ENCODE measurements at regions not wholly inside any gene's neighbourhood (a gene's known extent, or its start where the extent isn't known, plus 50 kb on each side); places are given as distances from the start of the nearest gene placed in this dataset.

DNA sequence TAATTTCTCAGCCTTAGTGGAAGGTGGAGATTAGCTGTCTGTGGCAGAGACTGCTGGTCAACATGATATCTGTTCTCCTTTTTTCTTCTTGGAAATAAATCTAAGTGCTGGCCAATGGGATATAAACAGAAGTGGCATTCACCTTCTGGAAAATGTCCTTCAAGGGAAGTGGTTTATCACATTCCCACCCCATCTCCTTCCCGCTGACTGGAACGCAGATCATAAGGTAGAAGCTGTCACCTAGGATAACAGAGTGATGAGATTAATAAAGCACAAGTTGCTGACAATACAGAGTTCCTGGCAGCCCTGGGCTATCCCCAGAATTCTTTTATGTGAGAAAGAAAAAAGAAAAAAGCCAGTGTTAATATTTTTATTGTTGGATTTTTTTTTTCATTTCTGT lies 109.7 kb upstream of the OSMR start:
- no peaks in the 10 kb centered on the region for H3K9me3 ChIP-seq (ENCODE audit: insufficient read depth in 2 of 2, low read depth in 1 of 2, low read length in 1 of 2)
- H2AK5ac ChIP-seq (ENCODE audit: low read depth, low read length): no peak overlapping the region
- H3K23me2 ChIP-seq (ENCODE audit: low read depth, low read length): no peaks in the 10 kb centered on the region
- no peaks in the 10 kb centered on the region for H4K20me1 ChIP-seq (replicated peaks in 1 of 2; ENCODE audit: control insufficient read depth in 1 of 2, insufficient read depth in 2 of 2, low read length in 2 of 2)
- CTCF ChIA-PET (ENCODE audit: partially characterized antibody): interaction anchor here (0.7 to 3.3 kb wide), 10 partner anchors 8 to 293 kb away, joined by 3 to 18 read pairs (median 4); no protein-coding TSS in a partner anchor
- H4K8ac ChIP-seq (ENCODE audit: extremely low read depth, insufficient read depth, low read length): no peak overlapping the region
- no peak overlapping the region for H3K56ac ChIP-seq (replicated peaks; ENCODE audit: insufficient read length, low read depth, low read length)
- POLR2A ChIA-PET (ENCODE audit: partially characterized antibody): no interaction called here
- no peak overlapping the region for H3K4ac ChIP-seq (replicated peaks; ENCODE audit: insufficient read length, low read depth, low read length)
- H3K4me1 ChIP-seq (replicated peaks in 1 of 4; ENCODE audit: control insufficient read depth in 3 of 4, insufficient read depth in 4 of 4, low read length in 3 of 4): no peaks in the 10 kb centered on the region
- WGBS, 2 experiments (ENCODE audit: extremely low coverage in 1 of 2, insufficient coverage in 1 of 2, insufficient read length in 1 of 2, insufficient replicate concordance in 2 of 2, low coverage in 1 of 2, low lambda C conversion rate in 2 of 2, missing lambda C conversion rate in 1 of 2): 78% methylated on average over 2 of the region's 2 CpGs; no CpG with 5 or more reads in 1 of the 2 experiments
- no peak overlapping the region for H3K9ac ChIP-seq (replicated peaks in 1 of 4; ENCODE audit: extremely low read depth in 1 of 4, low read depth in 3 of 4, low read length in 3 of 4)
- no peaks in the 10 kb centered on the region for H3K36me3 ChIP-seq (ENCODE audit: control insufficient read depth in 2 of 4, insufficient read depth in 4 of 4, low read length in 3 of 4)
- no peaks in the 10 kb centered on the region for H3K27me3 ChIP-seq (replicated peaks in 1 of 4; ENCODE audit: control insufficient read depth in 3 of 4, extremely low read depth in 1 of 4, insufficient read depth in 3 of 4, low read length in 3 of 4)
- H3K27ac ChIP-seq (ENCODE audit: low read depth, low read length): no peak overlapping the region
- no peak overlapping the region for H3K23ac ChIP-seq (ENCODE audit: insufficient read length)
- no peak overlapping the region for H2BK12ac ChIP-seq (ENCODE audit: low read depth, low read length)
- no peak overlapping the region for H2AFZ ChIP-seq (ENCODE audit: low read length)
- H3K18ac ChIP-seq (ENCODE audit: extremely low read depth, low read length): no peak overlapping the region
- H2BK5ac ChIP-seq (ENCODE audit: low read depth, low read length): no peak overlapping the region
- no peak overlapping the region for H2BK20ac ChIP-seq (ENCODE audit: low read length)
- H3K14ac ChIP-seq (ENCODE audit: insufficient read length): no peak overlapping the region
- no peak overlapping the region for H4K5ac ChIP-seq (ENCODE audit: insufficient read length, low read depth, low read length)
- no peaks in the 10 kb centered on the region for H3K79me2 ChIP-seq (ENCODE audit: control insufficient read depth in 1 of 2, insufficient read depth in 2 of 2, low read length in 2 of 2)
- H3K4me3 ChIP-seq (ENCODE audit: extremely low read depth in 1 of 4, insufficient read depth in 2 of 4, low read depth in 3 of 4, low read length in 4 of 4): no peak overlapping the region
- H3K79me1 ChIP-seq (ENCODE audit: low read depth, low read length): no peaks in the 10 kb centered on the region
- DNase-seq (ENCODE audit: low read depth in 1 of 2, low spot score in 2 of 2) (no peak), FAIRE-seq (no peak)
- H2BK15ac ChIP-seq (ENCODE audit: low read length): no peak overlapping the region
- no peak overlapping the region for H2BK120ac ChIP-seq (replicated peaks; ENCODE audit: low read depth, low read length)
- H4K91ac ChIP-seq (replicated peaks; ENCODE audit: insufficient read length, low read length): no peak overlapping the region
- no peak overlapping the region for H3K4me2 ChIP-seq (ENCODE audit: insufficient read depth in 1 of 2, low read depth in 2 of 2, low read length in 2 of 2)
- TF ChIP-seq TCF12 (IDR thresholded peaks at IDR 0.05; ENCODE audit: low read depth, low read length) (no peak), YY1 (IDR thresholded peaks at IDR 0.05; ENCODE audit: low read depth, low read length) (no peak), KDM1A (IDR thresholded peaks at IDR 0.05; ENCODE audit: borderline replicate concordance, low read length) (no peak), CBX8 (IDR thresholded peaks at IDR 0.05; ENCODE audit: borderline replicate concordance, low read depth, low read length) (no peak), JUND (IDR thresholded peaks at IDR 0.05; ENCODE audit: low read length) (no peak), PHF8 (conservative IDR thresholded peaks at IDR 0.05; ENCODE audit: low read depth, low read length) (no peak), BRCA1 (IDR thresholded peaks at IDR 0.05; ENCODE audit: low read depth, low read length) (no peak), RXRA (IDR thresholded peaks at IDR 0.05; ENCODE audit: insufficient read depth, low read depth, low read length) (no peak), KDM4A (IDR thresholded peaks at IDR 0.05; ENCODE audit: low read depth, low read length, severe bottlenecking) (no peak), USF2 (IDR thresholded peaks at IDR 0.05; ENCODE audit: low read length) (no peak), CHD2 (IDR thresholded peaks at IDR 0.05; ENCODE audit: low read length) (no peak), BACH1 (IDR thresholded peaks at IDR 0.05; ENCODE audit: low read length) (no peak), SP4 (IDR thresholded peaks at IDR 0.05; ENCODE audit: low read length) (no peak), CBX5 (IDR thresholded peaks at IDR 0.05; ENCODE audit: low read depth, low read length) (no peak)

Measured in H1 (cell line).